MM.1S (cell line): ENCODE measurements at regions not wholly inside any gene's neighbourhood (a gene's known extent, or its start where the extent isn't known, plus 50 kb on each side); places are given as distances from the start of the nearest gene placed in this dataset.

Experiments used
- CTCF ChIP-seq: fragments of 300-600 bp; sonication (generic); IDR thresholded peaks from 2 replicates; pipeline ENCODE4 v1.5.1; 2016; ENCODE audit warnings: antibody characterized with exemption, low read length, mixed read lengths
- EZH2 ChIP-seq: fragments of 300-600 bp; sonication (generic); optimal IDR thresholded peaks from 2 replicates; pipeline ENCODE3; 2017; ENCODE audit warnings: low read depth, mild to moderate bottlenecking, antibody characterized with exemption, low read length, mixed read lengths
- EZH2phosphoT487 ChIP-seq: fragments of 300-600 bp; sonication (generic); IDR thresholded peaks from 2 replicates; pipeline ENCODE4 v1.6.1; 2018; ENCODE audit warnings: antibody characterized with exemption, low read length

DNA sequence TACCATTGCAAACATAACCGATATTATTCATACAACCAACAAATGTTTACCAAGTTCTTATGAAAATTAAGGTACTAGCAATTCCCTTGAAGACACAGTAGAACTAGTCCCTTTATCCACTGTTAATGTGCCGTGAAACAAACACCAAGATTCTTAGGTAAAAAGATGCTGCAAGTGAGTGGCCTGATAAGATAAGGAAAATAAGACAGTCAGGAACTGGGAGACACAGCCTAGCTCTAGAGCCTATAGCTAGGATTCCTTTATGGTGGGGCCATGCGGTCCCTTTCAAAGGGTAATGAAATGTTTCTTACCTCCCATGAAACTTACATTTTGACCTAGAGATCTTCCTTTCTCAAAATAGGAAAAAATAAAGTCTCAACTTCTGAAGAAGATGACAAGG, 658.4 kb upstream of the MIR17HG start:
- TF ChIP-seq EZH2, result no peak
- TF ChIP-seq CTCF, result no peak
- no peak for TF ChIP-seq EZH2phosphoT487
